Nephron (organoid): ENCODE measurements at regions not wholly inside any gene's neighbourhood (a gene's known extent, or its start where the extent isn't known, plus 50 kb on each side); places are given as distances from the start of the nearest gene placed in this dataset.

Source experiments
- H3K27ac Mint-ChIP-seq, 3 experiments: 2 replicates each; pipeline ENCODE4 v1.8.0; 2020; ENCODE audit warnings: mixed read lengths in 3 of 3, mild to moderate bottlenecking in 2 of 3, moderate library complexity in 1 of 3
- H3K27me3 Mint-ChIP-seq: 2 replicates; pipeline ENCODE4 v1.8.0; 2021; ENCODE audit warnings: low read depth, mild to moderate bottlenecking, moderate library complexity, mixed read lengths
- H3K36me3 Mint-ChIP-seq: 2 replicates; pipeline ENCODE4 v1.8.0; 2020; ENCODE audit warnings: low read depth, mixed read lengths
- H3K4me1 Mint-ChIP-seq: 2 replicates; pipeline ENCODE4 v1.8.0; 2020; ENCODE audit warnings: mixed read lengths
- H3K4me3 Mint-ChIP-seq, 3 experiments: 2 replicates each; pipeline ENCODE4 v1.8.0; 2020; ENCODE audit warnings: mild to moderate bottlenecking in 3 of 3, mixed read lengths in 3 of 3, moderate library complexity in 2 of 3
- H3K9me3 Mint-ChIP-seq: 2 replicates; pipeline ENCODE4 v1.8.0; 2020; ENCODE audit warnings: mixed read lengths
- CTCF ChIP-seq, 3 experiments: fragments of 200-600 bp; sonication (generic); IDR thresholded peaks; one replicate each; pipeline ENCODE4 v1.5.0; 2021; ENCODE audit warnings: antibody characterized with exemption in 3 of 3; ENCODE audit not compliant: unreplicated experiment in 3 of 3

DNA sequence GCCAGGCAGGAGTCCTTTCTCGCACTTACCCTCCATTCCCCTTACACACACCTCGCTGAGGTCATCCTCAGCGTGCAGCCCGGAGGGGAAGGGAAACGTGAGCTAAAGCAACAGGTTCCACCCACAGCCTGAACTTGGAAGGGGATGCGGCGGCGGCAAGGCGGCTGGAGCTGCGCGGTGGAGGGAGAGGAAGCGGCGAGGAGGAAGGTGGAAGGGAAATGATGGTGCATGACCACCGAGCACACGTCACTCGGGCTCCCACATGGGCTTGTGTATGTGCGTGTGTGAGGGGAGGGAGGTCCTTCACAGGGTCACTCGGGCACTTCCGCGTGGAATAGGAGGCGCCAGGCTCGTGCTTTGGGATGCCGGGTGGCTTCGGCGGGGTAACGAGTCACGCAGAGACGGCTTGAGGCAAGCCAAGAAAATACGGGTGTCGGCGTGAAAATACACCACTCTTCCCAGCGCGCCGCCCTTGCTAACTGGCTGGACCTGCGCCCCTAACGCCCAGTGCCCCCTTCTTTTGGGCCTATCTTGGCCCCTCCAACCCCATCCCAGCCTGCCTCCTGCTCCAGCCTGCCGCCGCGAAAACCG lies 225.5 kb upstream of the IL12A start:
- Mint-ChIP-seq H3K27me3 (peaks cover 42% of the 10 kb centered on the region), H3K36me3 (no peaks in the 10 kb centered on the region), H3K4me3 (peak overlapping the region; percentile 83 to 92 (median 89)), H3K27ac (peak overlapping the region; percentile 35 to 83 (median 80)), H3K9me3 (no peaks in the 10 kb centered on the region), H3K4me1 (peaks cover 47% of the 10 kb centered on the region)
- TF ChIP-seq CTCF (IDR thresholded peaks at IDR 0.05; ENCODE audit: unreplicated experiment in 3 of 3): no peak

GRCh38 chr3:159763602-159764489 lies 224.8 kb upstream of the IL12A start:
- TF ChIP-seq CTCF (IDR thresholded peaks at IDR 0.05; ENCODE audit: unreplicated experiment in 3 of 3): peak; percentile 16 to 44 (median 38)
- Mint-ChIP-seq H3K9me3 (no peaks in the 10 kb centered on the region), H3K27ac (peak overlapping the region; percentile 56 to 93 (median 89)), H3K4me1 (peaks cover 47% of the 10 kb centered on the region), H3K4me3 (peak overlapping the region; percentile 96 to 97 (median 97)), H3K36me3 (no peaks in the 10 kb centered on the region), H3K27me3 (peaks cover 47% of the 10 kb centered on the region)

DNA sequence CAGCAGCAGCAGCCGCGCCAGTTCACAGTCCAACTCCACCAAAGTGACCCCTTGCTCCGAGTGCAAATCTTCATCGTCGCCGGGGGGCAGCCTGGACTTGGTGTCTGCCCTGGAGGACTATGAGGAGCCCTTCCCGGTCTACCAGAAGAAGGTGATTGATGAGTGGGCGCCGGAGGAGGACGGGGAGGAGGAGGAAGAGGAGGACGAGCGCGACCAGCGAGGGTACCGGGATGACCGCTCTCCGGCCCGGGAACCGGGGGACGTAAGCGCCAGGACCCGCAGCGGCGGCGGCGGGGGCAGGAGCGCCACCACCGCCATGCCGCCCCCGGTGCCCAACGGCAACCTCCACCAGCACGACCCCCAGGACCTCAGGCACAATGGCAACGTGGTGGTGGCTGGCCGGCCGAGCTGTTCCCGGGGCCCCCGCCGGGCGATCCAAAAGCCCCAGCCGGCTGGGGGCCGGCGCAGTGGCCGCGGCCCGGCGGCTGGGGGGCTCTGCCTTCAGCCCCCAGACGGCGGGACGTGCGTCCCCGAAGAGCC lies 224.1 kb upstream of the IL12A start:
- peaks cover 47% of the 10 kb centered on the region for H3K27me3 Mint-ChIP-seq
- TF ChIP-seq CTCF (IDR thresholded peaks at IDR 0.05; ENCODE audit: unreplicated experiment in 3 of 3): no peak
- H3K36me3 Mint-ChIP-seq: no peaks in the 10 kb centered on the region
- H3K4me3 Mint-ChIP-seq: peak overlapping the region; percentile 96 to 97 (median 97)
- H3K27ac Mint-ChIP-seq: peak overlapping the region; percentile 56 to 93 (median 89)
- peaks cover 47% of the 10 kb centered on the region for H3K4me1 Mint-ChIP-seq
- no peaks in the 10 kb centered on the region for H3K9me3 Mint-ChIP-seq

GRCh38 chr3:159765030-159765859 lies 223.4 kb upstream of the IL12A start:
- H3K36me3 Mint-ChIP-seq: no peaks in the 10 kb centered on the region

More at GRCh38 chr3:159765030-159765859, 223.4 kb upstream of the IL12A start:
- Mint-ChIP-seq H3K4me1 (peaks cover 42% of the 10 kb centered on the region), H3K4me3 (peak overlapping the region; percentile 84 to 89 (median 88)), H3K9me3 (no peaks in the 10 kb centered on the region), H3K27me3 (peaks cover 47% of the 10 kb centered on the region), H3K27ac (peak overlapping the region; percentile 35 to 70 (median 66))
- no peak for TF ChIP-seq CTCF (IDR thresholded peaks at IDR 0.05; ENCODE audit: unreplicated experiment in 3 of 3)
